ENCODE measurements at regions not wholly inside any gene's neighbourhood (a gene's known extent, or its start where the extent isn't known, plus 50 kb on each side); places are given as distances from the start of the nearest gene placed in this dataset.
"Not testable (repeated sequence)": the region's sequence is repeated elsewhere in the genome, so short reads cannot be mapped to it uniquely, and the experiment has no call there.

GRCh38 chrX:19172741-19173140 lies 50.5 kb upstream of the ADGRG2 start:
- DNase-seq = no peak

- no peak for DNase-seq
These were observed 52.2 kb upstream of the ADGRG2 start for GRCh38 chrX:19174401-19175025.

GRCh38 chrX:19176901-19177630 lies 54.8 kb upstream of the ADGRG2 start:
- no peak for DNase-seq

GRCh38 chrX:19177721-19178120 lies 55.5 kb upstream of the ADGRG2 start:
- no peak for DNase-seq

GRCh38 chrX:19178402-19178801 lies 56.1 kb upstream of the ADGRG2 start:
- no peak for DNase-seq

GRCh38 chrX:19179389-19179788 lies 57.1 kb upstream of the ADGRG2 start:
- no peak for DNase-seq

GRCh38 chrX:19181345-19181744 lies 59.1 kb upstream of the ADGRG2 start:
- no peak for DNase-seq

GRCh38 chrX:19182785-19183184 lies 60.5 kb upstream of the ADGRG2 start:
- DNase-seq = no peak

- DNase-seq = no peak
These were observed 61.7 kb upstream of the ADGRG2 start for GRCh38 chrX:19183761-19184477.

- DNase-seq = no peak
These were observed 66.3 kb upstream of the ADGRG2 start for GRCh38 chrX:19188566-19188965.

GRCh38 chrX:19190902-19191301 lies 68.6 kb upstream of the ADGRG2 start:
- no peak for DNase-seq

- DNase-seq = no peak
These were observed 71.3 kb upstream of the ADGRG2 start for GRCh38 chrX:19193565-19193964.

GRCh38 chrX:19194285-19195242 lies 72.3 kb upstream of the ADGRG2 start:
- DNase-seq = peak; percentile 5

GRCh38 chrX:19195243-19195610 lies 73.0 kb upstream of the ADGRG2 start:
- DNase-seq = no peak

GRCh38 chrX:19198473-19198872 lies 76.2 kb upstream of the ADGRG2 start:
- DNase-seq = no peak

- no peak for DNase-seq
These were observed 79.9 kb upstream of the ADGRG2 start for GRCh38 chrX:19202171-19202570.

GRCh38 chrX:19204636-19205035 lies 82.4 kb upstream of the ADGRG2 start:
- no peak for DNase-seq

GRCh38 chrX:19212037-19212436 lies 89.8 kb upstream of the ADGRG2 start:
- DNase-seq = no peak

- no peak for DNase-seq
These were observed 91.4 kb upstream of the ADGRG2 start for GRCh38 chrX:19213610-19214152.

- DNase-seq = no peak
These were observed 92.0 kb upstream of the ADGRG2 start for GRCh38 chrX:19214311-19214710.

- peak; percentile 2 for DNase-seq
These were observed 103.6 kb upstream of the ADGRG2 start for GRCh38 chrX:19225909-19226308.

GRCh38 chrX:19229896-19230295 lies 107.6 kb upstream of the ADGRG2 start:
- not testable (repeated sequence) for DNase-seq

- no peak for DNase-seq
These were observed 105.8 kb upstream of the PDHA1 start for GRCh38 chrX:19237901-19238300.
